C4-2B (cell line): ENCODE measurements at regions not wholly inside any gene's neighbourhood (a gene's known extent, or its start where the extent isn't known, plus 50 kb on each side); places are given as distances from the start of the nearest gene placed in this dataset.

ENCODE experiments used
- H3K27ac ChIP-seq: fragments of 450-650 bp; 2 replicates; pipeline ENCODE4 v1.5.1; 2017
- ZFX ChIP-seq: fragments of 450-650 bp; IDR thresholded peaks from 2 replicates; pipeline ENCODE4 v1.6.1; 2017
- TF ChIP-seq, protein P1 (sequence below): fragments of 450-650 bp; conservative IDR thresholded peaks from 2 replicates; pipeline ENCODE4 v1.5.1; 2017; ENCODE audit warnings: mild to moderate bottlenecking

DNA sequence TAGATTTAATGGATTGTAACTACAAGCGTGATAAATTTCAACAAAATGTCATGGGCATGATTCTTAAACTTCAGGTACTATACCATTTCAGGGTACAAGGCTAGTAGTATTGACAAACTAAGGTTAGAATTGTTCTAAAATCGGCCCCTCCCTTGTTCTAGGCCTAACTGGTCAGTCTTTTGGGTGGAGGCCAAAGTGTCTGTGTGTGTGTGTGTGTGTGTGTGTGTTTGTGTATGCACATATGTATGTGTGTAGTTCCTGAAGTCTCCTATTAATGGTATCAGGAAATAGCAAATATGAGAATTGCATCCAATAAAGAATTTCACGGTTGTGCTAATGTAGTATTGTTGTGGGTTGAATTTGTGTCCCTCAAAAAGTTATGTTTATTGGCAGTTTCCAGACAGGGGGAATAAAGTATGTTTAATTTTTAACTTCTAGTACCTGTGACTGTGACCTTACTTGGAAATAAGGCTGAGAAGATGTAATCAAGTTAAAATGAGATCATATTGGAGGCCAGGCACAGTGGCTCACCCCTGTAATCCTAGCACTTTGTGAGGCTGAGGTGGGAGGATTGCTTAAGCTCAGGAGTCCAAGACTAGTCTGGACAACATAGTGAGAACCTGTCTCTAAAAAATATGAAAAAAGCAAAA is 119.2 kb downstream of the KLF5 start:
- no peak overlapping the region for H3K27ac ChIP-seq
- TF ChIP-seq, protein P1, sequence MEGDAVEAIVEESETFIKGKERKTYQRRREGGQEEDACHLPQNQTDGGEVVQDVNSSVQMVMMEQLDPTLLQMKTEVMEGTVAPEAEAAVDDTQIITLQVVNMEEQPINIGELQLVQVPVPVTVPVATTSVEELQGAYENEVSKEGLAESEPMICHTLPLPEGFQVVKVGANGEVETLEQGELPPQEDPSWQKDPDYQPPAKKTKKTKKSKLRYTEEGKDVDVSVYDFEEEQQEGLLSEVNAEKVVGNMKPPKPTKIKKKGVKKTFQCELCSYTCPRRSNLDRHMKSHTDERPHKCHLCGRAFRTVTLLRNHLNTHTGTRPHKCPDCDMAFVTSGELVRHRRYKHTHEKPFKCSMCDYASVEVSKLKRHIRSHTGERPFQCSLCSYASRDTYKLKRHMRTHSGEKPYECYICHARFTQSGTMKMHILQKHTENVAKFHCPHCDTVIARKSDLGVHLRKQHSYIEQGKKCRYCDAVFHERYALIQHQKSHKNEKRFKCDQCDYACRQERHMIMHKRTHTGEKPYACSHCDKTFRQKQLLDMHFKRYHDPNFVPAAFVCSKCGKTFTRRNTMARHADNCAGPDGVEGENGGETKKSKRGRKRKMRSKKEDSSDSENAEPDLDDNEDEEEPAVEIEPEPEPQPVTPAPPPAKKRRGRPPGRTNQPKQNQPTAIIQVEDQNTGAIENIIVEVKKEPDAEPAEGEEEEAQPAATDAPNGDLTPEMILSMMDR = no peak
- TF ChIP-seq ZFX = no peak

DNA sequence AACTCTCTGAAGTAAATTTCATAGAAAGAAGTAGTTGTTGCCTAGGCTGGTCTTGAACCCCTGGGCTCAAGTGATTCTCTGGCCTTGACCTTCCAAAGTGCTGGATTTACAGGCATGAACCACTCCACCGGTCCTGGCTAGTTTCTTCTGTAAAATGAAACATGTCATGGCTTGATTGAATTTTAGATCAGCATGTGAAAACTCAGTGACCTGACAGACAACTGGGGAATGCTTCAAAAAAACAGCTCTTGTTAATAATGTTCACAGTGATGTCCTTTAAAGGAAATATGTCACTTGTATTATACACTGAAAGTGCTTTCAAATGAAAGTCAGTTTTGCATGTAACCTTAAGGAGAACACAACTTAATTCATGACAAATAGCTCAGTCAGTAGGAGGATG is 118.2 kb downstream of the KLF5 start:
- no peak overlapping the region for H3K27ac ChIP-seq
- TF ChIP-seq ZFX = no peak
- TF ChIP-seq, protein P1 = no peak

DNA sequence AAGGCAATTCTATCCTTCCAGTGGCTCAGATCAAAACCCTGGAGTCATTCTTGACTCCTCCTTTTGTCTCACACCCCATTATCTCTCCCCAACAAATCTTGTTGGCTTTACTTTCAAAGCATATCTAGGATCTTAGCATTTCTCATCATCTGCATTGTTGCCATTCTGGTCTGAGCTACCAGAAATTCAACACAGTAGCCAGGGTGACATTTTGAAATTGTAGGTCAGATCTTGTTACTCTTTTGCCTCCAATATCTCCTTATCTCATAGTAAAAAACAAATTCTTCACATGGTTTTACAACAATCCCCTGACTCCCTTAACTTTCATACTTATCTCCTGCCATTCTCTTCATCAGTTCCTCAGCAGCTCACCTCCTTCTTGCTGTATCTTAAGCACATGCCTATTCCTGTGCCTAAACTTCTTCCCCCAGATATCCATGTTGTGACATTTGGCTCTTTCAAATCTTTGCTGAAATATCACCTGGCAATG is 115.8 kb downstream of the KLF5 start:
- no peak overlapping the region for H3K27ac ChIP-seq
- TF ChIP-seq, protein P1 = no peak
- TF ChIP-seq ZFX = no peak

DNA sequence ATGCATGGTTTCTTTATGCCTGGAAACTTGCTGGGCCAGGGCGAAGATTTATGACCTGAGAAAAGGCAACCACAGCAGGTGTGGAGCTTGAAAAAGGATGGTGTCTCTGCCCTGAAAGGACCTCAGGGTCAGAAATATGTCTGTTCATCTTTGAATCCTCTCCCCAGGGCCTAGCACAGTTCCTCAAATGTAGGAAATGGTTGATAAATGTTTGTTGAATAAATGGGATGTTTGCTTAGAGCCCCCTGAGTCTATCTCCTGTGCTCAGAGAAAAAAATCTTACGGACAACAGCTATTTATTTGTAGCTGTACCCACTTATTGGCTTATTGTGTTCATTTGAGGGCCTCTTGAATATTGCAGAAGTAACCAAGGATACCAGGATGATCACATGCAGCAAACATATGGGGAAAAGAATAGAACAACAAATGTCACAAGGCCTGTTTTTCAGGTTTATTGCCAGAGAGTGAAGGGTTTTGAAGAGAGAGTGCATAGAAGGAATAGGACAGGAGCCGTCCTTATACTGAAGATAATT is 114.5 kb downstream of the KLF5 start:
- no peak overlapping the region for H3K27ac ChIP-seq
- TF ChIP-seq, protein P1 = no peak
- TF ChIP-seq ZFX = no peak

DNA sequence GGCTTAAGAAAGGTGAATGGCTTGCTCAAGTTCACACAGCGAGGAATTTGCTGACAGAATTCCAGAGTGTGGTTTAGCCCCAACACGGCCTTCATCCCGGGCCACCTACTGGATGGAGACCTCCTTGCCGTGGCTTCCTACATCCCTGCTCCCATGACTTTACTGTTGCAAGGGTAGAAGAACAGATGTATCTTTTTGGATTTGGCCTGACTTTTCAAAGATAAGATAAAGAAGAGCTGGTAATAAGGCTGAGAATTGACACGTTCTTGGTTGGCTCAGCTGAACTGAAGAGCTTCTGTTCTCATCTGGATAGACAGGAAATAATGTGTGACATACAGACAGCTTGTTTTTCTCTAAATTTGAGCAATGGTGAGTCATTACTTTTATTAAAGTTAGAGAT is 113.1 kb downstream of the KLF5 start:
- TF ChIP-seq, protein P1 = no peak
- no peak for TF ChIP-seq ZFX
- no peak overlapping the region for H3K27ac ChIP-seq

DNA sequence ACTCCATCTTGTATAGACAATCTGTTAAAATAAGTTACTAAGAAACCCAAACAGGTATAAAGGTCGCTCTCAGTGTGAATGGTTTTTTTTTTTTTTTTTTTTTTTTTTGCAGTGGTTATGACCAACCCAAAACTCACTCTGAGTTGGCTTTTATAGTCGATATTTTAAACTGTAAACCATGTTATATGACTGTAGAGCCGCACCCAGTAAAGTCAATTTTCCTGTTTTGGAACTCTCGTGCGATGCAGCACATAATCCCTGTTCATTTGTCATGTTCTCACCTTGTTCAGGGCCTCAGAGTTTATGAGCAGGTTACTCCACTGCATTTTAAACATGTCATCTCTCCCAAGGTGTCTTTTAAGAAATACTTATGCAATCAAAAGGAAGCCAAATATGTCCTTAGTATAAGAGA is 112.5 kb downstream of the KLF5 start:
- TF ChIP-seq, protein P1 = no peak
- TF ChIP-seq ZFX = no peak
- H3K27ac ChIP-seq = no peak overlapping the region

DNA sequence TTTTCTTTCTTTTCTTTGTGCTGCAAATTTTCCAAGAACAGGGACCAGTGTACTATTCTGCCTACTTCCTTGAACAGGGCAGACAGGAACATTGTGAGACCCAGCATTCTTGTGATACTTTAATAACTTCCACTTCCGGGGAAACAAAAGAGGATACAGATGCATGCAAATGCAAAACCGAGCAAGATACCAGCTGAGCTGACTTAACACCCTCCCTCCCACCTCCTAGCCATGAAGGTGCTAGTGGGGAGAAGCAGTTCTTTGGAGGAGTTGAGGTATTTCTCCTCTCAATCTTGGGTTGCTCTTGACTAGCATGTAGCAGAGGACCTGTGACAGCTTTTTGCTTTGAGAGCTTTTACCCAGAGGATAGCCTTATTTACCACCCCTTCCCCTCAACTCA is 111.2 kb downstream of the KLF5 start:
- TF ChIP-seq, protein P1 = no peak
- no peak for TF ChIP-seq ZFX
- H3K27ac ChIP-seq = no peak overlapping the region
